IMR-90 (cell line): ENCODE measurements at regions not wholly inside any gene's neighbourhood (a gene's known extent, or its start where the extent isn't known, plus 50 kb on each side); places are given as distances from the start of the nearest gene placed in this dataset.

Experiments
- ATAC-seq: fragments of 200-7000 bp; cut with Tn5 transposase; 2 replicates; pipeline ENCODE4 v1.9.1; 2020; ENCODE audit warnings: low read depth, mild to moderate bottlenecking, moderate library complexity
- BruUV-seq: library from RNA; stranded (reverse); fragments of 400-500 nt; replicated peaks from 2 replicates; lab custom pipeline; 2021; lab: Mats Ljungman, UMichigan
- CTCF ChIA-PET: fragments of 300-600 bp; formaldehyde crosslinking; extraction: SDS; loops from one replicate; lab custom pipeline; 2021; ENCODE audit warnings: antibody characterized with exemption; lab: Yijun Ruan, JAX
- POLR2A ChIA-PET: fragments of 300-600 bp; sonication (Branson Sonifier 250); formaldehyde crosslinking; loops from one replicate; lab custom pipeline; 2022; ENCODE audit warnings: antibody characterized with exemption; ENCODE audit not compliant: unreplicated experiment; lab: Charles Lee
- DNase-seq: peaks from one replicate; pipeline ENCODE4 v3.0.0; 2013
- H2AFZ ChIP-seq: replicated peaks from 2 replicates; pipeline ENCODE3; 2013; ENCODE audit warnings: low read length, mild to moderate bottlenecking; ENCODE audit not compliant: poor library complexity
- H2AK5ac ChIP-seq: 2 replicates; pipeline ENCODE4 v1.6.1; 2013; ENCODE audit warnings: low read depth, low read length, inconsistent platforms
- H2AK9ac ChIP-seq: replicated peaks from 2 replicates; pipeline ENCODE3; 2013; ENCODE audit warnings: mild to moderate bottlenecking, low read depth, low read length, moderate library complexity; ENCODE audit not compliant: poor library complexity
- H2BK120ac ChIP-seq: 2 replicates; pipeline ENCODE4 v1.6.1; 2013; ENCODE audit warnings: low read depth, low read length, inconsistent platforms
- H2BK15ac ChIP-seq: 3 replicates; pipeline ENCODE4 v1.6.1; 2013; ENCODE audit warnings: low read depth, low read length, inconsistent platforms
- H2BK20ac ChIP-seq: 2 replicates; pipeline ENCODE4 v1.6.1; 2013; ENCODE audit warnings: low read depth, mild to moderate bottlenecking, inconsistent platforms, low read length, moderate library complexity
- H2BK5ac ChIP-seq: 2 replicates; pipeline ENCODE4 v1.6.1; 2013; ENCODE audit warnings: mild to moderate bottlenecking, low read depth, low read length, inconsistent platforms; ENCODE audit not compliant: poor library complexity, severe bottlenecking
- H3K14ac ChIP-seq: replicated peaks from 2 replicates; pipeline ENCODE4 v1.6.1; 2013; ENCODE audit warnings: low read depth, low read length, inconsistent platforms
- H3K18ac ChIP-seq: 2 replicates; pipeline ENCODE4 v1.6.1; 2013; ENCODE audit warnings: low read depth, low read length, control low read depth
- H3K23ac ChIP-seq: 2 replicates; pipeline ENCODE4 v1.6.1; 2013; ENCODE audit warnings: low read depth, low read length, inconsistent platforms
- H3K27ac ChIP-seq: 2 replicates; pipeline ENCODE4 v1.5.1; 2013; ENCODE audit warnings: mild to moderate bottlenecking, control low read depth, low read length; ENCODE audit not compliant: insufficient read depth
- H3K27me3 ChIP-seq: 2 replicates; pipeline ENCODE4 v1.6.1; 2013; ENCODE audit warnings: low read length; ENCODE audit not compliant: control insufficient read depth, insufficient read depth
- H3K36me3 ChIP-seq: 2 replicates; pipeline ENCODE4 v1.6.1; 2013; ENCODE audit warnings: low read length, mixed read lengths; ENCODE audit not compliant: control insufficient read depth, insufficient read depth
- H3K4ac ChIP-seq: 2 replicates; pipeline ENCODE4 v1.6.1; 2013; ENCODE audit warnings: low read depth, low read length, inconsistent platforms
- H3K4me1 ChIP-seq: 2 replicates; pipeline ENCODE4 v1.6.1; 2013; ENCODE audit warnings: low read length, mixed read lengths; ENCODE audit not compliant: control insufficient read depth, insufficient read depth
- H3K4me2 ChIP-seq: 2 replicates; pipeline ENCODE4 v1.6.1; 2013; ENCODE audit warnings: low read depth, mild to moderate bottlenecking, control low read depth, low read length, moderate library complexity
- H3K4me3 ChIP-seq: 2 replicates; pipeline ENCODE4 v1.5.1; 2013; ENCODE audit warnings: low read depth, mild to moderate bottlenecking, control low read depth, low read length, moderate library complexity; ENCODE audit not compliant: insufficient read depth
- H3K56ac ChIP-seq: 2 replicates; pipeline ENCODE4 v1.6.1; 2013; ENCODE audit warnings: low read length, inconsistent platforms; ENCODE audit not compliant: insufficient read depth; ENCODE audit errors: extremely low read depth
- H3K79me1 ChIP-seq, 2 experiments: 2 replicates each; pipeline ENCODE4 v1.6.1; 2013; ENCODE audit warnings: low read length in 2 of 2, inconsistent platforms in 1 of 2, low read depth in 1 of 2
- H3K9ac ChIP-seq: 2 replicates; pipeline ENCODE4 v1.6.1; 2013; ENCODE audit warnings: low read depth, low read length, control low read depth
- H3K9me1 ChIP-seq: 2 replicates; pipeline ENCODE4 v1.6.1; 2013; ENCODE audit warnings: low read length, inconsistent platforms; ENCODE audit not compliant: insufficient read depth
- H3K9me3 ChIP-seq: 2 replicates; pipeline ENCODE4 v1.6.1; 2013; ENCODE audit warnings: low read length; ENCODE audit not compliant: control insufficient read depth, insufficient read depth
- H4K20me1 ChIP-seq: 2 replicates; pipeline ENCODE4 v1.6.1; 2013; ENCODE audit warnings: low read length, inconsistent platforms; ENCODE audit not compliant: insufficient read depth
- H4K5ac ChIP-seq: 2 replicates; pipeline ENCODE4 v1.6.1; 2013; ENCODE audit warnings: mild to moderate bottlenecking, low read depth, low read length, control low read depth
- H4K8ac ChIP-seq, 2 experiments: 2 replicates each; pipeline ENCODE4 v1.6.1; 2013; ENCODE audit warnings: low read depth in 2 of 2, low read length in 2 of 2, control low read depth in 1 of 2, inconsistent platforms in 1 of 2
- H4K91ac ChIP-seq: 2 replicates; pipeline ENCODE4 v1.6.1; 2013; ENCODE audit warnings: low read depth, low read length, inconsistent platforms; ENCODE audit not compliant: insufficient read depth
- CTCF ChIP-seq: conservative IDR thresholded peaks from 2 replicates; pipeline ENCODE4 v1.5.1; 2012; ENCODE audit warnings: mild to moderate bottlenecking, low read depth, low read length, improper control_type of control experiment
- WGBS, 2 experiments: methylation state at CpG; one replicate each; pipeline versions ENCODE4 v1.1.5 to v1.1.7; 2013; ENCODE audit warnings: missing lambda C conversion rate in 2 of 2; ENCODE audit not compliant: insufficient read length in 1 of 2; ENCODE audit errors: extremely low coverage in 2 of 2; 5-methylcytosine and 5-hydroxymethylcytosine counted together
- dilution Hi-C: fragments of 300-500 bp; cut with HindIII; formaldehyde crosslinking; loops from one replicate; pipeline ENCODE4 v1.14.3; 2018; ENCODE audit warnings: low sequenced_read_pairs; ENCODE audit not compliant: unreplicated experiment
- in situ Hi-C: fragments of 300-500 bp; cut with MboI; formaldehyde crosslinking; loops from 3 replicates; pipeline ENCODE4 v1.14.3; 2019; ENCODE audit warnings: low sequenced_read_pairs, inconsistent platforms, mixed read lengths
- intact Hi-C: fragments of 100-400 bp; cut with micrococcal nuclease; formaldehyde crosslinking; loops from 2 replicates; pipeline ENCODE4 v1.10.0; 2022

GRCh38 chr7:37570145-37570544 lies 113.4 kb upstream of the GPR141 start:
- no CpG with 5 or more reads among the region's 6 CpGs for WGBS, 2 experiments
- H3K4me3 ChIP-seq: no peak overlapping the region
- no peak overlapping the region for H2BK15ac ChIP-seq
- no peak overlapping the region for H2BK20ac ChIP-seq
- ChIA-PET POLR2A (no interaction called here), CTCF (no interaction called here)
- in situ Hi-C loops: no loop called here
- no peak for TF ChIP-seq CTCF
- DNase-seq (no peak), ATAC-seq (no peak)
- H2AFZ ChIP-seq: no peak overlapping the region
- H3K27ac ChIP-seq: no peak overlapping the region
- H3K79me1 ChIP-seq: no peaks in the 10 kb centered on the region
- no peak overlapping the region for H3K14ac ChIP-seq
- H3K9me1 ChIP-seq: no peaks in the 10 kb centered on the region
- H3K56ac ChIP-seq: no peak overlapping the region
- no peak overlapping the region for H4K8ac ChIP-seq
- no peak overlapping the region for H2BK120ac ChIP-seq
- no TSS peak for BruUV-seq
- peaks cover 20% of the 10 kb centered on the region for H3K9me3 ChIP-seq
- H2BK5ac ChIP-seq: no peak overlapping the region
- dilution Hi-C loops: no loop called here
- no peak overlapping the region for H3K4me2 ChIP-seq
- H3K18ac ChIP-seq: no peak overlapping the region
- intact Hi-C loops: no loop called here
- H3K4me1 ChIP-seq: no peaks in the 10 kb centered on the region
- no peaks in the 10 kb centered on the region for H3K27me3 ChIP-seq
- H2AK5ac ChIP-seq: no peak overlapping the region
- H3K23ac ChIP-seq: no peak overlapping the region
- no peak overlapping the region for H3K4ac ChIP-seq
- H2AK9ac ChIP-seq: no peak overlapping the region
- H4K5ac ChIP-seq: no peak overlapping the region
- H4K91ac ChIP-seq: no peak overlapping the region
- no peaks in the 10 kb centered on the region for H3K36me3 ChIP-seq
- no peak overlapping the region for H3K9ac ChIP-seq
- no peaks in the 10 kb centered on the region for H4K20me1 ChIP-seq
